ENCODE measurements at regions not wholly inside any gene's neighbourhood (a gene's known extent, or its start where the extent isn't known, plus 50 kb on each side); places are given as distances from the start of the nearest gene placed in this dataset.
"Not testable (repeated sequence)": the region's sequence is repeated elsewhere in the genome, so short reads cannot be mapped to it uniquely, and the experiment has no call there.

DNA sequence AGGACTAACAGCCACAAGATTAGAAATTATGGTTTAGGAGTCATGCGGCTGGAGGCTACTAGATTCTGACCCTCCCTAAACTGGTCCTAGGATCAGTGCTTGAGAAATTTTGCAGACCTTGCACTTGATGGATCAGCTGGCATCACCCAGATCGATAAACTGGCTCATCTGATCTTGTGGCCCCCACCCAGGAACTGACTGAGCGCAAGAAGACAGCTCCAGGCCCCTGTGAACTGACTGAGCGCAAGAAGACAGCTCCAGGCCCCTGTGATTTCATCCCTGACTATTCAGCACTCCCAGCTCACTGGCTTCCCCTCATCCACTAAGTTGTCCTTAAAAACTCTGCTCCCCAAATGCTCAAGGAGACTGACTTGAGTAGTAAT, 67.8 kb downstream of the MRPL36 start:
- H3K4me1 ChIP-seq (ENCODE audit: control insufficient read depth in 5 of 5, insufficient read depth in 5 of 5, low read length in 5 of 5); H3K9me3 ChIP-seq (ENCODE audit: control insufficient read depth in 5 of 5, low read length in 5 of 5); H3K36me3 ChIP-seq (ENCODE audit: control insufficient read depth in 5 of 5, insufficient read depth in 5 of 5, low read length in 5 of 5); H3K9ac ChIP-seq (ENCODE audit: low read length in 5 of 5); H3K4me3 ChIP-seq (ENCODE audit: low read depth in 1 of 5, low read length in 5 of 5); H3K27ac ChIP-seq (ENCODE audit: low read depth, low read length): not testable (repeated sequence)
- H3K27me3 ChIP-seq (ENCODE audit: control insufficient read depth in 5 of 5, insufficient read depth in 4 of 5, low read length in 5 of 5), result peaks cover 5 to 14% (median 10%) of the 10 kb centered on the region in 5 donors

DNA sequence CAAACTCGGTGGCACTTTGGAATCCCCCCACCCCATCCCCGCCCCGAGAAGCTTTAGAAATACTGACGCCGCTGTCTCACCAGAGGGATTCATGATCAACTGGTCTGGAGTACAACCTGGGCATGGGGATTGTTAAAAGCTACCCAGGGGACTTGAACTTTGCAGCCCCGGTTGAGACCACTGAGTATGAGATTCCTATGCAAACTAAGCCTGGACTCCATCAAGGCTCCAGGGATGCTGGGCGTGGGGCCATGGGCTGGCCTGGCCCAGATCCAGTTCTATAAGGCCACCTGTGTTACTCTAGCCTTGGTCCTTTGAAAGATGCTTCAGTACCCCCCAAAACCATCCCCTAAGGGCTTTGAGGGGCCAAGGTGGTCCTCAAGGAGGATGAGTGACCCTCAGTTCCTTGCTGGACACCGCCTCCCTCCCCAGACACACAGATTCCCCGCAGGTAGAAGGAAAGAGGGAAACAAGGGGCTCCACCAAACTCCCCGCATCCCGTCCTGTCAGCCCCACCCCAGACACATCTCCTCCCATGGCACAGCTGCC, 68.5 kb downstream of the MRPL36 start:
- Histone ChIP-seq H3K27ac (ENCODE audit: low read depth, low read length) (no peak overlapping the region), H3K4me1 (ENCODE audit: control insufficient read depth in 5 of 5, insufficient read depth in 5 of 5, low read length in 5 of 5) (no peaks in the 10 kb centered on the region), H3K9ac (ENCODE audit: low read length in 5 of 5) (no peak overlapping the region)

DNA sequence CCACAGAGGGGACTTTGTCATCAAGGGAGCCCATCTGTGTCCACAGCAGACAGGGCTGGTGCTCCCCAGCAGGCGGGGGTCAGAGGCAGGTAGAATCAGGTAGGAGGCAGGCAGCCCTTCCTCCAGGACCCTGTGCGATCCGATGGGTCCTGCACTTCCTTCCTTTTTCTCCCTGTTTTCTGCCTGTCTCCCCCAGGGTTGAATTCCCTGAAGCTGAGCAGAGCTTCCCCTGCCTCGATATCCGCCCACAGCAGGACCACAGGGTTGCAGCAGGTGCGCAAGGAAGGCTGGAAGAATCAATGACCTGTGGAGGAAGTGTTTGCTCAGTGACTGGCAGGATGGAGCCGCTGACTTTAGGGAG, 69.2 kb downstream of the MRPL36 start:
- Histone ChIP-seq H3K27ac (ENCODE audit: low read depth, low read length) (no peak overlapping the region), H3K36me3 (ENCODE audit: control insufficient read depth in 5 of 5, insufficient read depth in 5 of 5, low read length in 5 of 5) (no peaks in the 10 kb centered on the region), H3K4me1 (ENCODE audit: control insufficient read depth in 5 of 5, insufficient read depth in 5 of 5, low read length in 5 of 5) (no peaks in the 10 kb centered on the region), H3K4me3 (ENCODE audit: low read depth in 1 of 5, low read length in 5 of 5) (no peak overlapping the region), H3K9ac (ENCODE audit: low read length in 5 of 5) (no peak overlapping the region), H3K9me3 (ENCODE audit: control insufficient read depth in 5 of 5, low read length in 5 of 5) (no peaks in the 10 kb centered on the region), H3K27me3 (ENCODE audit: control insufficient read depth in 5 of 5, insufficient read depth in 4 of 5, low read length in 5 of 5) (peaks cover 5 to 22% (median 17%) of the 10 kb centered on the region in 5 donors)

More for the DNA sequence above, 68.5 kb downstream of the MRPL36 start:
- Histone ChIP-seq H3K27me3 (ENCODE audit: control insufficient read depth in 5 of 5, insufficient read depth in 4 of 5, low read length in 5 of 5) (peaks cover 5 to 19% (median 11%) of the 10 kb centered on the region in 5 donors), H3K36me3 (ENCODE audit: control insufficient read depth in 5 of 5, insufficient read depth in 5 of 5, low read length in 5 of 5) (no peaks in the 10 kb centered on the region), H3K4me3 (ENCODE audit: low read depth in 1 of 5, low read length in 5 of 5) (no peak overlapping the region), H3K9me3 (ENCODE audit: control insufficient read depth in 5 of 5, low read length in 5 of 5) (no peaks in the 10 kb centered on the region)

DNA sequence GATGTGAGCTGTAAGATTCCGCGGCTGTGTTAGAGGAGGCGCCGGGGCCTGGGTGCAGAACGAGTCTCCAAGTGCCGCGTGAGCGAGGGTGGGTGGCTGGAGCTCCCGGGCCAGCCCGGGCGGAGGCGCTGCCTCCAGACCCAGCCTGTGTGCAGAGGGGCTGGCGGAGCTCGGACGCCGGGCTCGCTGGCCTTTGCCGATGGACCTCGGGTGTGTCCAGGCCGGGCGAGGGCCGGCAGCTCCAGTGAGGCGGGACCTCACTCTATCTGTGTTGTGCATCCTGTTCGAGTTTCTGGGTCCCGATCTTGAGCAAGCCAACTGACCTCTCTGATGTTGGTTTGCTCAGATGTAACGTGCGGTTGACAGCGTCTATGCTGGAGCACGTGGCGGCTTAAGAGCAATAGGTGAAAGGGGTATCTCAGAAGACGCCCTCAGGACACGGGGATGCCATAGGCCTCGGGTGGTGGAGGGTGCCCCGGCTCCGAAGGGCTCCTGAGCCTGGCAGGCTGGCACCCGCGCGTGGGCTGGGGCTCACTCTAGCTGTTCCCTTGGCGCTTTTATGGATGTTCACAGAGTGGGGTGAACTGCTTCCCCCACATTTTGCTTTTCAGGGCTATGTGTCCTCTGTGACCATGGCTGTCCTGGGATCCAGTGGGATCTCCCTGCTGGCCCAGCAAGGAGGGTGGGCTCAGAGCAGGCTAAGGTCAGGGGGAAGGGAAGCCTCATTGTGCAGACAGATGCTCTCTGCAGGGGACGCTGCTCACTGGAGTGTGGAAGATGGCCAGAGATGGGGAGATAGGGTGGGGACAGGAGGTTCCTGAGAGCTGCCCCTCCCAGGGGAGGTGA, 69.8 kb downstream of the MRPL36 start:
- no peaks in the 10 kb centered on the region for H3K9me3 ChIP-seq (ENCODE audit: control insufficient read depth in 5 of 5, low read length in 5 of 5)
- H3K9ac ChIP-seq (ENCODE audit: low read length in 5 of 5), result no peak overlapping the region
- no peak overlapping the region for H3K4me3 ChIP-seq (ENCODE audit: low read depth in 1 of 5, low read length in 5 of 5)
- peaks cover 5 to 26% (median 15%) of the 10 kb centered on the region in 5 donors for H3K27me3 ChIP-seq (ENCODE audit: control insufficient read depth in 5 of 5, insufficient read depth in 4 of 5, low read length in 5 of 5)
- H3K27ac ChIP-seq (ENCODE audit: low read depth, low read length), result no peak overlapping the region
- H3K36me3 ChIP-seq (ENCODE audit: control insufficient read depth in 5 of 5, insufficient read depth in 5 of 5, low read length in 5 of 5), result no peaks in the 10 kb centered on the region
- peaks cover 0 to 5% (median 0%) of the 10 kb centered on the region in 5 donors for H3K4me1 ChIP-seq (ENCODE audit: control insufficient read depth in 5 of 5, insufficient read depth in 5 of 5, low read length in 5 of 5)

DNA sequence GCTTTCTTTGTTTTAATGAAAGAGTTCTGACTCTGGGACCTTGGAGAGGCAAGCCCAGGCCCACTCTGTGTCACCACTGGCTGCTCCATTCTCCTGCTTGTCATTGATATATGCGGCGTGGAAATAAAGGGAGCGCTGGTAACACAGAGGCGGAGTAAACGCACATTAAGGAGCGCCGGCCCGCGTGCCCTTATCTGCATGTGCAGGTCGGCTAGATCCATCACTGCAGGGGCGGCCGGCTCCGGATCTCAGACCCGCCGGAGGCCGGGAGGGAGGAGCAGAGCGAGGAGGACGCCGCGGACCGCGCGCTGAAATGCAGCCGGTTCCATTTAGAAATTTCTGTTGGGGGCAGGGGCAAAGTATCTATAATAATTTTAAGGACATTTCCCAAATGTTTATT, 70.8 kb downstream of the MRPL36 start:
- Histone ChIP-seq H3K4me3 (ENCODE audit: low read depth in 1 of 5, low read length in 5 of 5) (no peak overlapping the region), H3K9me3 (ENCODE audit: control insufficient read depth in 5 of 5, low read length in 5 of 5) (no peaks in the 10 kb centered on the region), H3K36me3 (ENCODE audit: control insufficient read depth in 5 of 5, insufficient read depth in 5 of 5, low read length in 5 of 5) (no peaks in the 10 kb centered on the region), H3K4me1 (ENCODE audit: control insufficient read depth in 5 of 5, insufficient read depth in 5 of 5, low read length in 5 of 5) (peaks cover 0 to 6% (median 0%) of the 10 kb centered on the region in 5 donors), H3K9ac (ENCODE audit: low read length in 5 of 5) (no peak overlapping the region), H3K27ac (ENCODE audit: low read depth, low read length) (no peak overlapping the region), H3K27me3 (ENCODE audit: control insufficient read depth in 5 of 5, insufficient read depth in 4 of 5, low read length in 5 of 5) (peaks cover 5 to 26% (median 18%) of the 10 kb centered on the region in 5 donors)

DNA sequence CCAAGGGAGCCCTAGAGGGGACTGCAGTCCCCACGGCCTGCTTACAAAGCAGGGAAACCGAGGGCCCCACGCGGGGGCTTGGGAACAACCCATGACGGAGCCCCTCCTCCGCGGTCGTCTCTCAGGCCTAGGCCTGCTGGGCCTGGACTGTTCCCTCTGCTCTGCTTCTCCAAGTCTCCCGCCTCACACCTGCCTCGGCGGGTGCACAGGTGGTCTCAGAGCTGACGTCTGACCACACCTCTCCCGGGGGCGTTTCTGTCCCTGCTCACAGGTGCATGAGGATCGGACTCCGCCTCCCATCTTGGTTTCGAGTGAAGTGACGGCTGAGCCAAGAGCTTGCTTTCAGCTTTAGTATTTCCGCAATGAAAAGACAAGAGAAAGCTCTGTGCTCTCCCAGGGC, 72.1 kb downstream of the MRPL36 start:
- H3K9me3 ChIP-seq (ENCODE audit: control insufficient read depth in 5 of 5, low read length in 5 of 5), result no peaks in the 10 kb centered on the region
- no peak overlapping the region for H3K27ac ChIP-seq (ENCODE audit: low read depth, low read length)
- H3K9ac ChIP-seq (ENCODE audit: low read length in 5 of 5), result no peak overlapping the region
- H3K4me1 ChIP-seq (ENCODE audit: control insufficient read depth in 5 of 5, insufficient read depth in 5 of 5, low read length in 5 of 5), result peaks cover 0 to 6% (median 0%) of the 10 kb centered on the region in 5 donors
- no peaks in the 10 kb centered on the region for H3K36me3 ChIP-seq (ENCODE audit: control insufficient read depth in 5 of 5, insufficient read depth in 5 of 5, low read length in 5 of 5)
- H3K4me3 ChIP-seq (ENCODE audit: low read depth in 1 of 5, low read length in 5 of 5), result no peak overlapping the region
- H3K27me3 ChIP-seq (ENCODE audit: control insufficient read depth in 5 of 5, insufficient read depth in 4 of 5, low read length in 5 of 5), result peaks cover 5 to 26% (median 18%) of the 10 kb centered on the region in 5 donors

DNA sequence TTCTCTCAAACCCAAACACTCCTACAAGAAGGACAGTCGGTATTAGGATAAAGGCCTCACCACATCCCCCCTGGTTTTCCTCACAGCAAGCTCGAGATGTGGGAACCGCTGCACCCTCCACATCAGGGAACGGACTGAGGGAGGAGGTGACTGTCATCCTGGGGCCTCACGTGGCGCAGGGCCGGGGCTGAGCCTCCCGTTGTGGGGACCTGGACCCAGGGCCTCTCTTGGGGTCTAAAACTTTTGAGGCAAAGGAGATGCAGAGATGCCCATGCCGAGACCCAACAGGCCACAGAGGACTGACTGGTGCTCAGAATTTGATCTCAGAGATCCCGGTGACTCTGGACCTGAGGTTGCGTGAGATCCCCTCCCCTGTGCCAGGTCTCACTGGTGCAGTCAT, 72.7 kb downstream of the MRPL36 start:
- Histone ChIP-seq H3K36me3 (ENCODE audit: control insufficient read depth in 5 of 5, insufficient read depth in 5 of 5, low read length in 5 of 5) (no peaks in the 10 kb centered on the region), H3K9ac (ENCODE audit: low read length in 5 of 5) (no peak overlapping the region), H3K4me1 (ENCODE audit: control insufficient read depth in 5 of 5, insufficient read depth in 5 of 5, low read length in 5 of 5) (peaks cover 0 to 6% (median 0%) of the 10 kb centered on the region in 5 donors), H3K4me3 (ENCODE audit: low read depth in 1 of 5, low read length in 5 of 5) (no peak overlapping the region), H3K9me3 (ENCODE audit: control insufficient read depth in 5 of 5, low read length in 5 of 5) (no peaks in the 10 kb centered on the region), H3K27me3 (ENCODE audit: control insufficient read depth in 5 of 5, insufficient read depth in 4 of 5, low read length in 5 of 5) (peaks cover 5 to 26% (median 18%) of the 10 kb centered on the region in 5 donors), H3K27ac (ENCODE audit: low read depth, low read length) (no peak overlapping the region)

DNA sequence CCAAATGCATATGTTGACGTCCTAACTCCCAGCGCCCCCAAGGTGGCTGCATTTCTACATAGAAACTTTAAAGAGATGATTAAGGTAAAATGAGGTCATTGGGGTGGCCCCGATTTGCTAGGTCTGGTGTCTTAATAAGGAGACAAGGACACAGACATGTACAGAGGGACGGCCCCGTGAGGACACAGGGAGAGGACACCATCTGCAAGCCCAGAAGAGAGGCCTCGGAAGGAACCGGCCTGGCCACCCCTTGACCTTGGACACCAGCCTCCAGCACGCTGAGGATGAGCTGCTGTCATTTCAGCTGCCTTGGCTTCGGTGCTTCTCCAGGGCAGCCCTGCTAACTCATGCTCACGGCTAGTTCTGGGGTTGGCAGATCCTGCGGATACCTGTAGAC, 73.2 kb downstream of the MRPL36 start:
- Histone ChIP-seq H3K4me1 (ENCODE audit: control insufficient read depth in 5 of 5, insufficient read depth in 5 of 5, low read length in 5 of 5) (peaks cover 0 to 6% (median 0%) of the 10 kb centered on the region in 5 donors), H3K27me3 (ENCODE audit: control insufficient read depth in 5 of 5, insufficient read depth in 4 of 5, low read length in 5 of 5) (peaks cover 5 to 26% (median 19%) of the 10 kb centered on the region in 5 donors), H3K4me3 (ENCODE audit: low read depth in 1 of 5, low read length in 5 of 5) (no peak overlapping the region), H3K9ac (ENCODE audit: low read length in 5 of 5) (no peak overlapping the region), H3K36me3 (ENCODE audit: control insufficient read depth in 5 of 5, insufficient read depth in 5 of 5, low read length in 5 of 5) (no peaks in the 10 kb centered on the region), H3K27ac (ENCODE audit: low read depth, low read length) (no peak overlapping the region), H3K9me3 (ENCODE audit: control insufficient read depth in 5 of 5, low read length in 5 of 5) (peaks cover 0 to 2% (median 0%) of the 10 kb centered on the region in 5 donors)

DNA sequence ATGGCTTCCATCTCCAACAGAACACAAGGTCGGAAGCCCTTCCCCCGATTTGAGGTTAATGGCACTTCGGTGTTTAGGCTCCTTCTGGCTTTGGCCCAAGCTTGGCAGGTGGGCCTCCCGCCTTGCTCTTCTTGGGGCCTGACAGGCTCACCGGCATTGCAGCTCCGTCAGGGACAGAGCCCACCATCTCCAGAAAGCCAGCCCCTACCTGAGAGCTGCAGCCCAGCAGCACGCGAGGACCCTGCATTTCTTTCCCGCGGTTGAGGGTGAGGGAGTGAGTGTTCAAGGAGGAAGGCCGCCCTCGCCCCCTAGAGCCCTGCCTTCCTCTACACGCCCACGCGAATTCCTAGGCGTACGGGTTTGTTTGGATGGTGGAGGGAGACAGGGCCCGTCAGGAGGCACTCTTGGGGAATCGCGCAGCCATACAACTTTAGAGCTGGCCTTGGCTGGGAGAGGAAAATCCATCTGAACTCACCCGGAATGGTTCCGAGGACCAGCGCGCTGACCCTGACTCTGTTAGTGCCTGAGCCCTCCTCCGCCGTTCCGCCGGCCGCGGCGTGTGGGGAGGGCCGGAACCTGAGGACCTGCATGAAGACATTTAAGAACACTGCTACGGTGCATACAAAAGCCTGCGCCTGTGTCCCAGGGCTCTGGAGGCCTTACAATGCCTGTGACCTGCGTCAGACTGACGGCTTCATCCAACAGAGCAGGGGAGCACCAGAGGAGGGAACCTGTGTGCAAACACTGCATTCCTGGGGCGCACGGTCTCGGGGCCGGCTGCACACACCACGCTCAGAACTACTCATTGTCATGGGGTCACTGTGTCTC, 73.8 kb downstream of the MRPL36 start:
- peaks cover 0 to 6% (median 0%) of the 10 kb centered on the region in 5 donors for H3K4me1 ChIP-seq (ENCODE audit: control insufficient read depth in 5 of 5, insufficient read depth in 5 of 5, low read length in 5 of 5)
- no peak overlapping the region for H3K27ac ChIP-seq (ENCODE audit: low read depth, low read length)
- H3K36me3 ChIP-seq (ENCODE audit: control insufficient read depth in 5 of 5, insufficient read depth in 5 of 5, low read length in 5 of 5), result no peaks in the 10 kb centered on the region
- no peak overlapping the region for H3K9ac ChIP-seq (ENCODE audit: low read length in 5 of 5)
- peak overlapping the region in 1 of 5 donors; percentile 10 for H3K4me3 ChIP-seq (ENCODE audit: low read depth in 1 of 5, low read length in 5 of 5)
- H3K27me3 ChIP-seq (ENCODE audit: control insufficient read depth in 5 of 5, insufficient read depth in 4 of 5, low read length in 5 of 5), result peaks cover 5 to 23% (median 19%) of the 10 kb centered on the region in 5 donors
- H3K9me3 ChIP-seq (ENCODE audit: control insufficient read depth in 5 of 5, low read length in 5 of 5), result peaks cover 0 to 2% (median 0%) of the 10 kb centered on the region in 5 donors

Data from subcutaneous abdominal adipose tissue (tissue), 5 donors.